OCI-LY7 (cell line): ENCODE measurements at regions not wholly inside any gene's neighbourhood (a gene's known extent, or its start where the extent isn't known, plus 50 kb on each side); places are given as distances from the start of the nearest gene placed in this dataset.

Source experiments
- BruUV-seq: library from RNA; stranded (reverse); fragments of 400-500 nt; replicated peaks from 2 replicates; lab custom pipeline; 2021; lab: Mats Ljungman, UMichigan
- CTCF ChIA-PET: fragments of 300-600 bp; sonication (Branson Sonifier 250); formaldehyde crosslinking; loops from one replicate; lab custom pipeline; 2022; ENCODE audit warnings: antibody characterized with exemption; ENCODE audit not compliant: unreplicated experiment; lab: Charles Lee
- POLR2A ChIA-PET: fragments of 300-600 bp; sonication (Branson Sonifier 250); formaldehyde crosslinking; loops from one replicate; lab custom pipeline; 2022; ENCODE audit warnings: antibody characterized with exemption; lab: Charles Lee
- DNase-seq: peaks from one replicate; pipeline ENCODE4 v3.0.0-alpha.2; 2015; ENCODE audit warnings: low spot score
- H2AFZ ChIP-seq: fragments of 200-600 bp; sonication (generic), shearing (Covaris generic); 2 replicates; pipeline ENCODE4 v1.6.1; 2014; ENCODE audit warnings: mild to moderate bottlenecking, antibody characterized with exemption, low read length, moderate library complexity
- H3K27ac ChIP-seq: fragments of 200-600 bp; sonication (generic); 2 replicates; pipeline ENCODE4 v1.5.1; 2014; ENCODE audit warnings: mixed run types, low read depth, mild to moderate bottlenecking, moderate library complexity, low read length, inconsistent platforms; ENCODE audit not compliant: poor library complexity, severe bottlenecking
- H3K36me3 ChIP-seq: fragments of 200-600 bp; sonication (generic); 2 replicates; pipeline ENCODE4 v1.6.1; 2014; ENCODE audit warnings: mild to moderate bottlenecking, antibody characterized with exemption, low read length, moderate library complexity, mixed read lengths; ENCODE audit not compliant: insufficient read depth
- H3K4me1 ChIP-seq: fragments of 200-600 bp; sonication (generic); 2 replicates; pipeline ENCODE4 v1.5.1; 2014; ENCODE audit warnings: mild to moderate bottlenecking, low read length; ENCODE audit not compliant: insufficient read depth, poor library complexity, severe bottlenecking
- H3K4me2 ChIP-seq: fragments of 200-600 bp; sonication (generic); 2 replicates; pipeline ENCODE4 v1.6.1; 2014; ENCODE audit warnings: mild to moderate bottlenecking, low read length
- H3K4me3 ChIP-seq: fragments of 200-600 bp; sonication (generic); 2 replicates; pipeline ENCODE4 v1.5.1; 2014; ENCODE audit warnings: mild to moderate bottlenecking, low read depth, low read length; ENCODE audit not compliant: poor library complexity, severe bottlenecking
- H3K79me2 ChIP-seq: fragments of 200-600 bp; sonication (generic); 2 replicates; pipeline ENCODE4 v1.6.1; 2016; ENCODE audit warnings: low read depth, mild to moderate bottlenecking, low read length, moderate library complexity, mixed read lengths; ENCODE audit not compliant: insufficient read depth
- H3K9me2 ChIP-seq: fragments of 200-600 bp; sonication (generic); 2 replicates; pipeline ENCODE4 v1.6.1; 2016; ENCODE audit warnings: mild to moderate bottlenecking, low read length, mixed read lengths; ENCODE audit not compliant: insufficient read depth
- H3K9me3 ChIP-seq: fragments of 200-600 bp; sonication (generic); 2 replicates; pipeline ENCODE4 v1.6.1; 2014; ENCODE audit warnings: mild to moderate bottlenecking, mixed run types, low read length, mixed read lengths
- H4K20me1 ChIP-seq: fragments of 200-600 bp; sonication (generic); 2 replicates; pipeline ENCODE4 v1.6.1; 2014; ENCODE audit warnings: mild to moderate bottlenecking, antibody characterized with exemption, low read length, moderate library complexity, mixed read lengths; ENCODE audit not compliant: insufficient read depth
- EZH2phosphoT487 ChIP-seq: fragments of 200-600 bp; sonication (generic); IDR thresholded peaks from 2 replicates; pipeline ENCODE4 v1.6.1; 2018; ENCODE audit warnings: low read depth, borderline replicate concordance, mild to moderate bottlenecking, mixed run types, antibody characterized with exemption, low read length, moderate library complexity, mixed read lengths
- intact Hi-C: fragments of 100-400 bp; cut with micrococcal nuclease; formaldehyde crosslinking; loops from one replicate; pipeline ENCODE4 v1.10.0; 2022; ENCODE audit not compliant: unreplicated experiment
- TF ChIP-seq, protein P1 (sequence below): fragments of 200-600 bp; sonication (generic); conservative IDR thresholded peaks from 2 replicates; pipeline ENCODE4 v1.5.1; 2014; ENCODE audit warnings: mild to moderate bottlenecking, antibody characterized with exemption, low read length, moderate library complexity, mixed read lengths

- H3K36me3 ChIP-seq: no peaks in the 10 kb centered on the region
- intact Hi-C loops: no loop called here
- no peak overlapping the region for H3K4me3 ChIP-seq
- TF ChIP-seq, protein P1, sequence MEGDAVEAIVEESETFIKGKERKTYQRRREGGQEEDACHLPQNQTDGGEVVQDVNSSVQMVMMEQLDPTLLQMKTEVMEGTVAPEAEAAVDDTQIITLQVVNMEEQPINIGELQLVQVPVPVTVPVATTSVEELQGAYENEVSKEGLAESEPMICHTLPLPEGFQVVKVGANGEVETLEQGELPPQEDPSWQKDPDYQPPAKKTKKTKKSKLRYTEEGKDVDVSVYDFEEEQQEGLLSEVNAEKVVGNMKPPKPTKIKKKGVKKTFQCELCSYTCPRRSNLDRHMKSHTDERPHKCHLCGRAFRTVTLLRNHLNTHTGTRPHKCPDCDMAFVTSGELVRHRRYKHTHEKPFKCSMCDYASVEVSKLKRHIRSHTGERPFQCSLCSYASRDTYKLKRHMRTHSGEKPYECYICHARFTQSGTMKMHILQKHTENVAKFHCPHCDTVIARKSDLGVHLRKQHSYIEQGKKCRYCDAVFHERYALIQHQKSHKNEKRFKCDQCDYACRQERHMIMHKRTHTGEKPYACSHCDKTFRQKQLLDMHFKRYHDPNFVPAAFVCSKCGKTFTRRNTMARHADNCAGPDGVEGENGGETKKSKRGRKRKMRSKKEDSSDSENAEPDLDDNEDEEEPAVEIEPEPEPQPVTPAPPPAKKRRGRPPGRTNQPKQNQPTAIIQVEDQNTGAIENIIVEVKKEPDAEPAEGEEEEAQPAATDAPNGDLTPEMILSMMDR: no peak
- no peak for TF ChIP-seq EZH2phosphoT487
- no peak overlapping the region for H2AFZ ChIP-seq
- no peak overlapping the region for H3K27ac ChIP-seq
- no peaks in the 10 kb centered on the region for H3K9me2 ChIP-seq
- CTCF ChIA-PET: no interaction called here
- no peaks in the 10 kb centered on the region for H3K9me3 ChIP-seq
- H3K79me2 ChIP-seq: no peaks in the 10 kb centered on the region
- no TSS peak for BruUV-seq
- H4K20me1 ChIP-seq: no peaks in the 10 kb centered on the region
- H3K4me1 ChIP-seq: no peaks in the 10 kb centered on the region
- DNase-seq: no peak
- no peak overlapping the region for H3K4me2 ChIP-seq
- POLR2A ChIA-PET: no interaction called here
Measured at GRCh38 chr1:90204023-90204590, 209.2 kb downstream of the ZNF326 start.

GRCh38 chr1:90201467-90202358 is 206.8 kb downstream of the ZNF326 start:
- TF ChIP-seq, protein P1: no peak
- TF ChIP-seq EZH2phosphoT487: no peak
- H2AFZ ChIP-seq: no peak overlapping the region
- intact Hi-C loops: loop anchor here (1.0 kb wide), 1 partner anchor 54 kb away; no protein-coding TSS in a partner anchor

More at GRCh38 chr1:90201467-90202358, 206.8 kb downstream of the ZNF326 start:
- Histone ChIP-seq H3K9me2 (no peaks in the 10 kb centered on the region), H3K79me2 (no peaks in the 10 kb centered on the region), H4K20me1 (no peaks in the 10 kb centered on the region), H3K27ac (no peak overlapping the region), H3K4me3 (no peak overlapping the region), H3K4me2 (no peak overlapping the region), H3K4me1 (no peaks in the 10 kb centered on the region), H3K9me3 (no peaks in the 10 kb centered on the region), H3K36me3 (no peaks in the 10 kb centered on the region)
- no peak for DNase-seq
- no TSS peak for BruUV-seq
- CTCF ChIA-PET: no interaction called here
- POLR2A ChIA-PET: no interaction called here
